H9 (cell line): ENCODE measurements at regions not wholly inside any gene's neighbourhood (a gene's known extent, or its start where the extent isn't known, plus 50 kb on each side); places are given as distances from the start of the nearest gene placed in this dataset.

Experiments used
- DNase-seq: peaks from one replicate; pipeline ENCODE4 v3.0.0-alpha.2; 2017
- H2AFZ ChIP-seq: one replicate; pipeline ENCODE4 v1.6.1; 2013; ENCODE audit warnings: mild to moderate bottlenecking, low read length, control low read depth, moderate library complexity
- H2AK5ac ChIP-seq: 2 replicates; pipeline ENCODE4 v1.6.1; 2013; ENCODE audit warnings: low read length, control low read depth, mixed read lengths; ENCODE audit not compliant: insufficient read length
- H2BK120ac ChIP-seq: one replicate; pipeline ENCODE4 v1.6.1; 2013; ENCODE audit warnings: low read depth, mild to moderate bottlenecking, low read length, control low read depth, inconsistent platforms; ENCODE audit not compliant: poor library complexity, severe bottlenecking
- H2BK12ac ChIP-seq: 2 replicates; pipeline ENCODE4 v1.6.1; 2013; ENCODE audit warnings: low read length, control low read depth, mixed read lengths, low read depth; ENCODE audit not compliant: insufficient read length
- H2BK15ac ChIP-seq: 2 replicates; pipeline ENCODE4 v1.6.1; 2013; ENCODE audit warnings: low read depth, low read length, control low read depth
- H2BK20ac ChIP-seq: one replicate; pipeline ENCODE4 v1.6.1; 2013; ENCODE audit warnings: low read depth, mild to moderate bottlenecking, low read length, control low read depth, inconsistent platforms; ENCODE audit not compliant: poor library complexity, severe bottlenecking
- H2BK5ac ChIP-seq: 2 replicates; pipeline ENCODE4 v1.6.1; 2013; ENCODE audit warnings: low read length, control low read depth, mixed read lengths; ENCODE audit not compliant: insufficient read length
- H3K14ac ChIP-seq: 2 replicates; pipeline ENCODE4 v1.6.1; 2013; ENCODE audit warnings: low read length, control low read depth; ENCODE audit not compliant: insufficient read depth
- H3K18ac ChIP-seq: 2 replicates; pipeline ENCODE4 v1.6.1; 2013; ENCODE audit warnings: low read depth, mild to moderate bottlenecking, mixed read lengths, low read length, control low read depth; ENCODE audit not compliant: insufficient read length
- H3K23ac ChIP-seq: 2 replicates; pipeline ENCODE4 v1.6.1; 2013; ENCODE audit warnings: low read length, control low read depth, mixed read lengths, low read depth; ENCODE audit not compliant: insufficient read length
- H3K23me2 ChIP-seq: 2 replicates; pipeline ENCODE4 v1.6.1; 2013; ENCODE audit warnings: low read depth, mild to moderate bottlenecking, mixed read lengths, low read length, control low read depth; ENCODE audit not compliant: insufficient read length, poor library complexity, severe bottlenecking
- H3K27ac ChIP-seq: 2 replicates; pipeline ENCODE4 v1.5.1; 2013; ENCODE audit warnings: low read length, control low read depth, mixed read lengths, low read depth; ENCODE audit not compliant: insufficient read length
- H3K27me3 ChIP-seq: 2 replicates; pipeline ENCODE4 v1.6.1; 2013; ENCODE audit warnings: low read length, control low read depth, inconsistent platforms; ENCODE audit not compliant: insufficient read depth
- H3K4ac ChIP-seq: 2 replicates; pipeline ENCODE4 v1.6.1; 2013; ENCODE audit warnings: low read depth, mild to moderate bottlenecking, control low read depth, inconsistent platforms, low read length, moderate library complexity
- H3K4me1 ChIP-seq: 2 replicates; pipeline ENCODE4 v1.6.1; 2013; ENCODE audit warnings: low read length, control low read depth, inconsistent platforms; ENCODE audit not compliant: insufficient read depth
- H3K4me2 ChIP-seq: 2 replicates; pipeline ENCODE4 v1.6.1; 2013; ENCODE audit warnings: low read length, control low read depth, mixed read lengths; ENCODE audit not compliant: insufficient read length, insufficient read depth
- H3K56ac ChIP-seq: 2 replicates; pipeline ENCODE4 v1.6.1; 2013; ENCODE audit warnings: low read depth, mild to moderate bottlenecking, mixed read lengths, low read length, control low read depth; ENCODE audit not compliant: insufficient read length
- H3K79me1 ChIP-seq: 2 replicates; pipeline ENCODE4 v1.6.1; 2013; ENCODE audit warnings: low read depth, mild to moderate bottlenecking, moderate library complexity, low read length, control low read depth, inconsistent platforms; ENCODE audit not compliant: insufficient read depth, poor library complexity, severe bottlenecking
- H3K79me2 ChIP-seq: 2 replicates; pipeline ENCODE4 v1.6.1; 2013; ENCODE audit warnings: low read length, control low read depth, inconsistent platforms; ENCODE audit not compliant: insufficient read depth
- H3K9ac ChIP-seq: 2 replicates; pipeline ENCODE4 v1.6.1; 2013; ENCODE audit warnings: low read length, control low read depth, mixed read lengths; ENCODE audit not compliant: insufficient read length; ENCODE audit errors: extremely low read depth
- H3K9me3 ChIP-seq: one replicate; pipeline ENCODE4 v1.6.1; 2013; ENCODE audit warnings: low read depth, low read length, inconsistent platforms; ENCODE audit not compliant: control insufficient read depth
- H3T11ph ChIP-seq: one replicate; pipeline ENCODE4 v1.6.1; 2013; ENCODE audit warnings: mild to moderate bottlenecking, low read length, control low read depth, inconsistent platforms
- H4K20me1 ChIP-seq: one replicate; pipeline ENCODE4 v1.6.1; 2013; ENCODE audit not compliant: control insufficient read depth, insufficient read length, insufficient read depth
- H4K5ac ChIP-seq: 2 replicates; pipeline ENCODE4 v1.6.1; 2013; ENCODE audit warnings: low read depth, mild to moderate bottlenecking, mixed read lengths, low read length, control low read depth; ENCODE audit not compliant: insufficient read length
- H4K8ac ChIP-seq: replicated peaks from 2 replicates; pipeline ENCODE4 v1.6.1; 2013; ENCODE audit warnings: low read length, control low read depth, mixed read lengths, low read depth; ENCODE audit not compliant: insufficient read length
- H4K91ac ChIP-seq: 2 replicates; pipeline ENCODE4 v1.6.1; 2013; ENCODE audit warnings: low read depth, mild to moderate bottlenecking, moderate library complexity, mixed read lengths, low read length, control low read depth; ENCODE audit not compliant: insufficient read length
- H3K27ac Mint-ChIP-seq, 3 experiments: 2 replicates in 2 of 3; 3 replicates in 1 of 3; pipeline ENCODE4 v1.8.0; 2020 to 2021; ENCODE audit warnings: mixed read lengths in 3 of 3, mild to moderate bottlenecking in 1 of 3, moderate library complexity in 1 of 3
- H3K27me3 Mint-ChIP-seq: 2 replicates; pipeline ENCODE4 v1.8.0; 2021; ENCODE audit warnings: low read depth, mild to moderate bottlenecking, moderate library complexity, mixed read lengths
- H3K36me3 Mint-ChIP-seq, 3 experiments: 2 replicates in 2 of 3; 3 replicates in 1 of 3; pipeline ENCODE4 v1.8.0; 2020 to 2021; ENCODE audit warnings: low read depth in 3 of 3, mixed read lengths in 3 of 3; ENCODE audit not compliant: insufficient read depth in 1 of 3
- H3K4me1 Mint-ChIP-seq, 2 experiments: 2 replicates each; pipeline ENCODE4 v1.8.0; 2020; ENCODE audit warnings: mixed read lengths in 2 of 2
- H3K4me3 Mint-ChIP-seq, 2 experiments: 2 replicates in 1 of 2; 3 replicates in 1 of 2; pipeline ENCODE4 v1.8.0; 2020 to 2021; ENCODE audit warnings: mild to moderate bottlenecking in 2 of 2, mixed read lengths in 2 of 2, moderate library complexity in 1 of 2
- H3K9me3 Mint-ChIP-seq, 2 experiments: 2 replicates in 1 of 2; 3 replicates in 1 of 2; pipeline ENCODE4 v1.8.0; 2020; ENCODE audit warnings: mild to moderate bottlenecking in 2 of 2, mixed read lengths in 2 of 2, moderate library complexity in 1 of 2
- CTCF ChIP-seq: fragments of 200-600 bp; sonication (generic); conservative IDR thresholded peaks from 3 replicates; pipeline ENCODE4 v1.8.0; 2021; ENCODE audit warnings: antibody characterized with exemption, mild to moderate bottlenecking
- WGBS: extraction: QIAGEN DNeasy Blood & Tissue Kit; methylation state at CpG from one replicate; pipeline ENCODE4 v1.1.7; 2013; ENCODE audit warnings: missing lambda C conversion rate, low lambda C conversion rate, mixed read lengths; ENCODE audit not compliant: insufficient read length; ENCODE audit errors: extremely low coverage; 5-methylcytosine and 5-hydroxymethylcytosine counted together

GRCh38 chr10:78737883-78738856, 330.6 kb upstream of the ZMIZ1 start:
- Histone ChIP-seq H4K20me1 (peaks cover 2% of the 10 kb centered on the region), H3K9me3 (no peaks in the 10 kb centered on the region), H3K79me1 (no peaks in the 10 kb centered on the region), H4K91ac (no peak overlapping the region), H2BK120ac (no peak overlapping the region), H3K4me1 (no peaks in the 10 kb centered on the region; the same call in 1 of the 2 replicates), H3T11ph (no peak overlapping the region), H3K14ac (no peak overlapping the region), H3K79me2 (no peaks in the 10 kb centered on the region), H3K56ac (no peak overlapping the region), H3K23me2 (peaks cover 3% of the 10 kb centered on the region), H4K5ac (no peak overlapping the region), H2BK12ac (no peak overlapping the region), H3K27ac (no peak overlapping the region), H3K18ac (no peak overlapping the region), H2BK15ac (no peak overlapping the region), H3K27me3 (no peaks in the 10 kb centered on the region; the same call in 1 of the 2 replicates), H3K4ac (no peak overlapping the region), H3K23ac (no peak overlapping the region), H2BK20ac (no peak overlapping the region), H2BK5ac (no peak overlapping the region), H3K4me2 (no peak overlapping the region), H2AK5ac (no peak overlapping the region), H2AFZ (no peak overlapping the region), H4K8ac (no peak overlapping the region), H3K9ac (no peak overlapping the region)
- no peak for DNase-seq
- H3K27me3 Mint-ChIP-seq: peaks cover 13% of the 10 kb centered on the region
- no peaks in the 10 kb centered on the region; a peak in 1 of 5 replicates for H3K9me3 Mint-ChIP-seq
- peaks cover 10 to 14% of the 10 kb centered on the region in 2 experiments for H3K4me1 Mint-ChIP-seq
- no peaks in the 10 kb centered on the region for H3K36me3 Mint-ChIP-seq
- H3K27ac Mint-ChIP-seq: no peak overlapping the region
- TF ChIP-seq CTCF: no peak
- no peak overlapping the region for H3K4me3 Mint-ChIP-seq
- no CpG with 5 or more reads among the region's 7 CpGs for WGBS
